Hepatocyte (in vitro differentiated cells): ENCODE measurements at regions not wholly inside any gene's neighbourhood (a gene's known extent, or its start where the extent isn't known, plus 50 kb on each side); places are given as distances from the start of the nearest gene placed in this dataset.

Experiments used
- EZH2 ChIP-seq: fragments of 200-600 bp; sonication (generic); IDR thresholded peaks from 2 replicates; pipeline ENCODE4 v1.6.1; 2016; ENCODE audit warnings: antibody characterized with exemption, mild to moderate bottlenecking, borderline replicate concordance
- EZH2phosphoT487 ChIP-seq: fragments of 200-600 bp; sonication (generic); IDR thresholded peaks from one replicate; pipeline ENCODE4 v1.6.1; 2018; ENCODE audit warnings: antibody characterized with exemption, mild to moderate bottlenecking, low read depth, moderate library complexity; ENCODE audit not compliant: unreplicated experiment, severe bottlenecking
- TF ChIP-seq, protein P1 (sequence below): fragments of 200-600 bp; sonication (generic); IDR thresholded peaks from 2 replicates; pipeline ENCODE4 v1.5.1; 2016; ENCODE audit warnings: antibody characterized with exemption, mild to moderate bottlenecking; ENCODE audit not compliant: poor library complexity

DNA sequence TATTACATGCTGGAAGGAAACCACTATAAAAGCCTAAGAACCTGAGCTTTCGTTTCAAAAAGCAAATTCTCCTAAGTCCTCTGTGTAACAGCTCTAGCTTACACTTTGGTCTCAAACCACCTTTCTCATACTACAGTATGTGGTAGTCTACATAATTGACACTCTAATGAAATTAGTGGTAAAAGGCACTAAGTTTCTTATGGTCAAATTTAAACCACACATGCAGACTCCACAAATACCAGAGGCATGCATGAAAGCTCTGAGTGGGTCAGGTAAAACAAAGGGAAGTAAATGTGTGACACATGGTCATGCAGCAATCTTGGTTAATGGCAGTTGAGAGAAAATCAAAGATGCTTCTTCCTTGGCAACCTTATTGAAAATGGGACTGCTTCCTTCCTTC lies 187.8 kb downstream of the CCNG2 start:
- TF ChIP-seq EZH2 = no peak
- TF ChIP-seq, protein P1, sequence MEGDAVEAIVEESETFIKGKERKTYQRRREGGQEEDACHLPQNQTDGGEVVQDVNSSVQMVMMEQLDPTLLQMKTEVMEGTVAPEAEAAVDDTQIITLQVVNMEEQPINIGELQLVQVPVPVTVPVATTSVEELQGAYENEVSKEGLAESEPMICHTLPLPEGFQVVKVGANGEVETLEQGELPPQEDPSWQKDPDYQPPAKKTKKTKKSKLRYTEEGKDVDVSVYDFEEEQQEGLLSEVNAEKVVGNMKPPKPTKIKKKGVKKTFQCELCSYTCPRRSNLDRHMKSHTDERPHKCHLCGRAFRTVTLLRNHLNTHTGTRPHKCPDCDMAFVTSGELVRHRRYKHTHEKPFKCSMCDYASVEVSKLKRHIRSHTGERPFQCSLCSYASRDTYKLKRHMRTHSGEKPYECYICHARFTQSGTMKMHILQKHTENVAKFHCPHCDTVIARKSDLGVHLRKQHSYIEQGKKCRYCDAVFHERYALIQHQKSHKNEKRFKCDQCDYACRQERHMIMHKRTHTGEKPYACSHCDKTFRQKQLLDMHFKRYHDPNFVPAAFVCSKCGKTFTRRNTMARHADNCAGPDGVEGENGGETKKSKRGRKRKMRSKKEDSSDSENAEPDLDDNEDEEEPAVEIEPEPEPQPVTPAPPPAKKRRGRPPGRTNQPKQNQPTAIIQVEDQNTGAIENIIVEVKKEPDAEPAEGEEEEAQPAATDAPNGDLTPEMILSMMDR = no peak
- no peak for TF ChIP-seq EZH2phosphoT487
